Fibroblast of pulmonary artery (primary cell): ENCODE measurements at regions not wholly inside any gene's neighbourhood (a gene's known extent, or its start where the extent isn't known, plus 50 kb on each side); places are given as distances from the start of the nearest gene placed in this dataset.

Experiments
- DNase-seq: peaks from one replicate; pipeline ENCODE4 v3.0.0-alpha.2; 2010; ENCODE audit warnings: low read depth
- H3K4me3 ChIP-seq: replicated peaks from 2 replicates; pipeline ENCODE4 v1.5.1; 2011; ENCODE audit warnings: low read depth, mild to moderate bottlenecking, control low read depth, low read length, moderate library complexity
- CTCF ChIP-seq: IDR thresholded peaks from 2 replicates; pipeline ENCODE4 v1.5.1; 2011; ENCODE audit warnings: mild to moderate bottlenecking, control low read depth, low read length, inconsistent platforms; ENCODE audit errors: missing control alignments

GRCh38 chr2:103605071-103605780, 843.4 kb downstream of the TMEM182 start:
- H3K4me3 ChIP-seq = no peak overlapping the region
- no peak for DNase-seq
- TF ChIP-seq CTCF = no peak

DNA sequence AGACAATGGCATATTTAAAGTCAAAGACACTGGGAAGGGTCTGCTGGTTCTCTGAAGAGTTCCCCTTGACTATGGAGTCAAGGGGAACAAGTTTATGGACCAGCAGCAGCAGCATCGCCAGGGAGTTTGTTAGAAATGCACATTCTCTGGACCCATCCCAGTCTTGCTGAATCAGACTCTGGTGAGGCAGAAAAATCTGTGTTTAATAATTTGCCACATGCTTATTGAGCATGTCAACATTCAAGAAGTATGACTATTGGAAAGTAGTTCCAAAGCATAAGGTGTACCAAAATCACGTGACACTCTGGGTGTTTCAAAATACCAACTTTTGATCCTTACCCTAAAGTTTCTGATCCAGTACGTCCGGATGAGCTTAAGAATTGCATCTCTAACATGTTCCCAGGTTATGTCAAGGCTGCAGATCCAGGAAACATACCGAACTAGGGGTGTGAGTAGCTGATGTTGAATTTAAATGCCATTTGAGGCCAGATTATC, 853.8 kb downstream of the TMEM182 start:
- TF ChIP-seq CTCF = no peak
- no peak for DNase-seq
- no peak overlapping the region for H3K4me3 ChIP-seq

- no peak overlapping the region for H3K4me3 ChIP-seq
- no peak for TF ChIP-seq CTCF
- no peak for DNase-seq
Observed at GRCh38 chr2:103616891-103617290, 855.1 kb downstream of the TMEM182 start.

- no peak overlapping the region for H3K4me3 ChIP-seq
- no peak for DNase-seq
- no peak for TF ChIP-seq CTCF
Observed at GRCh38 chr2:103618112-103618511, 856.3 kb downstream of the TMEM182 start.

DNA sequence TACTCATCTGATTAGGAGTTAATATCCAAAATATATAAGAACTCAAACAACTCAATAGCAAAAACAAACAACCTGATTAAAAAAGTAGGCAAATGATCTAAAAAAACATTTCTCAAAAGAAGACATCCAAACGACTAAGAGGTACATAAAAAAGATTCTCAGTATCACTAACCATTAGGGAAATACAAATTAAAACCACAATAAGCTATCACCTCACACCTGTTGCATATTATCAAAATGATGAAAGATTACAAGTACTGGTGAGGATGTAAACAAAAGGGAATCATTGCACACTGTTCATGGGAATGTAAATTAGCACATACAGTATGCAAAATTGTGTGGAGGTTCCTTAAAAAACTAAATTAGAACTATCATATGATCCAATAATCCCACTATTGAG, 865.5 kb downstream of the TMEM182 start:
- DNase-seq = no peak
- TF ChIP-seq CTCF = no peak

DNA sequence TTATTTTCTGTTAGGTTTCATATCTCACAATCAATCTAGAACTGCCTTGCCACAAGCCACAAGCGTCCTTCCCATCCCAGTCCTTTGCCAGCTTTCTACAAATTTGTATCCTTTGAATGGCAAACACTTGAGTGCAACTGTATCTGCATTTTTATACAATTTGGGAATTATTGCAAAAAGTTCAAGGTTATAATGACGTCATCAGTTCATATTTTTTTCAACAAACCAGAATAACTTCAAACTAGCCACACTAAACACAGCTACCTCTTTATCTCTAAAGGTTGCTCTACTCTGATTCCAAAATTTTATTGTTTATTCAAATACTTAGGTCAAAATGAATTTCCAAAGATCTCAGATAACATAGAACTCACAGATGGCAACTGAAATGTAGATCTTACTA, 877.1 kb downstream of the TMEM182 start:
- no peak for TF ChIP-seq CTCF
- no peak overlapping the region for H3K4me3 ChIP-seq
- no peak for DNase-seq

More for the DNA sequence above, 865.5 kb downstream of the TMEM182 start:
- H3K4me3 ChIP-seq = no peak overlapping the region

GRCh38 chr2:103656558-103656957, 894.7 kb downstream of the TMEM182 start:
- no peak overlapping the region for H3K4me3 ChIP-seq
- peak; percentile 0 for DNase-seq
- TF ChIP-seq CTCF = no peak
